HepG2 (cell line): ENCODE measurements at regions not wholly inside any gene's neighbourhood (a gene's known extent, or its start where the extent isn't known, plus 50 kb on each side); places are given as distances from the start of the nearest gene placed in this dataset.
A peak's percentile ranks its signal among the peaks of the same experiment; 100 is the strongest.
"Not testable (repeated sequence)": the region's sequence is repeated elsewhere in the genome, so short reads cannot be mapped to it uniquely, and the experiment has no call there.

Experiments used
- ATAC-seq: fragments of 200-7000 bp; cut with Tn5 transposase; 3 replicates; pipeline ENCODE4 v1.9.1; 2020; ENCODE audit warnings: mild to moderate bottlenecking, moderate library complexity
- BruUV-seq: library from RNA; stranded (reverse); fragments of 400-500 nt; replicated peaks from 2 replicates; lab custom pipeline; 2021; lab: Mats Ljungman, UMichigan
- CTCF ChIA-PET: fragments of 300-600 bp; formaldehyde crosslinking; extraction: SDS; loops from one replicate; lab custom pipeline; 2021; ENCODE audit warnings: low total read pairs, inconsistent platforms, low intra/inter-chr PET ratio; lab: Yijun Ruan, JAX
- POLR2A ChIA-PET: fragments of 350-600 bp; sonication (Branson Sonifier 250); formaldehyde crosslinking; loops from one replicate; lab custom pipeline; 2020; ENCODE audit warnings: antibody characterized with exemption, inconsistent platforms; lab: Yijun Ruan, JAX
- DNase-seq: peaks from one replicate; pipeline ENCODE4 v3.0.0-alpha.2; 2015; ENCODE audit warnings: low spot score
- FAIRE-seq: peaks from 3 replicates; lab custom pipeline; 2011; peaks lifted over from hg19 to GRCh38; lab: Jason Lieb, UNC
- H2AFZ ChIP-seq: one replicate; pipeline ENCODE4 v1.6.1; 2011; ENCODE audit warnings: low read length, inconsistent platforms
- H3K27ac ChIP-seq: fragments of 300-600 bp; 3 replicates; pipeline ENCODE4 v1.8.0; 2011; ENCODE audit warnings: mixed run types, mild to moderate bottlenecking, mixed read lengths, low read length, inconsistent platforms; ENCODE audit not compliant: insufficient read depth; ENCODE audit errors: extremely low read length
- H3K27me3 ChIP-seq, 2 experiments: fragments of 200-600 bp in 1 of 2; 2 replicates in 1 of 2; 3 replicates in 1 of 2; pipeline versions ENCODE4 v1.6.0 to v1.8.0; 2011; ENCODE audit warnings: low read length in 2 of 2, mild to moderate bottlenecking in 2 of 2, moderate library complexity in 2 of 2, inconsistent platforms in 1 of 2; ENCODE audit not compliant: insufficient read depth in 2 of 2, control insufficient read depth in 1 of 2
- H3K36me3 ChIP-seq, 2 experiments: fragments of 200-600 bp in 1 of 2; replicated peaks in 1 of 2; 2 replicates in 1 of 2; 3 replicates in 1 of 2; pipeline versions ENCODE4 v1.5.1 to v1.8.0; 2011; ENCODE audit warnings: low read length in 2 of 2, inconsistent platforms in 1 of 2; ENCODE audit not compliant: insufficient read depth in 2 of 2, control insufficient read depth in 1 of 2
- H3K4me1 ChIP-seq: 2 replicates; pipeline ENCODE4 v1.5.1; 2012; ENCODE audit warnings: low read length, inconsistent platforms; ENCODE audit not compliant: insufficient read depth
- H3K4me2 ChIP-seq: 2 replicates; pipeline ENCODE4 v1.6.0; 2011; ENCODE audit warnings: low read depth, low read length, inconsistent platforms
- H3K4me3 ChIP-seq, 3 experiments: fragments of 200-600 bp in 1 of 3; sonication (generic), shearing (Covaris generic) in 1 of 3; replicated peaks in 1 of 3; 2 replicates each; pipeline ENCODE4 v1.5.1; 2011 to 2016; ENCODE audit warnings: low read length in 3 of 3, inconsistent platforms in 2 of 3, low read depth in 2 of 3, mild to moderate bottlenecking in 2 of 3, control low read depth in 1 of 3, mixed read lengths in 1 of 3; ENCODE audit not compliant: insufficient read depth in 1 of 3
- H3K79me2 ChIP-seq: one replicate; pipeline ENCODE4 v1.6.1; 2011; ENCODE audit warnings: low read length, inconsistent platforms; ENCODE audit not compliant: insufficient read depth
- H3K9ac ChIP-seq: 2 replicates; pipeline ENCODE4 v1.6.0; 2011; ENCODE audit warnings: mild to moderate bottlenecking, low read depth, low read length, inconsistent platforms; ENCODE audit not compliant: insufficient read depth
- H3K9me3 ChIP-seq: 2 replicates; pipeline ENCODE4 v1.5.1; 2012; ENCODE audit warnings: mild to moderate bottlenecking, low read length
- H4K20me1 ChIP-seq: 2 replicates; pipeline ENCODE4 v1.6.0; 2011; ENCODE audit warnings: inconsistent platforms, mild to moderate bottlenecking, low read length, moderate library complexity; ENCODE audit not compliant: insufficient read depth
- ATF7 ChIP-seq, 2 experiments: fragments of 450-650 bp in 1 of 2; sonication (generic) in 1 of 2; formaldehyde crosslinking in 1 of 2; IDR thresholded peaks; 2 replicates each; pipeline versions ENCODE4 v1.4.0 to v1.6.1; 2016 to 2020; ENCODE audit warnings: antibody characterized with exemption in 1 of 2, mild to moderate bottlenecking in 1 of 2, missing genetic modification reagents in 1 of 2
- CTCF ChIP-seq: sonication (generic); formaldehyde crosslinking; IDR thresholded peaks from 2 replicates; pipeline ENCODE4 v1.5.0; 2020; ENCODE audit warnings: mild to moderate bottlenecking, missing genetic modification reagents, moderate library complexity
- IKZF1 ChIP-seq: fragments of 450-650 bp; IDR thresholded peaks from 2 replicates; pipeline ENCODE4 v1.7.1; 2016
- LCORL ChIP-seq, 2 experiments: fragments of 450-650 bp in 1 of 2; sonication (generic) in 1 of 2; formaldehyde crosslinking in 1 of 2; IDR thresholded peaks; 2 replicates each; pipeline versions ENCODE4 v1.5.0 to v1.6.1; 2017 to 2020; ENCODE audit warnings: antibody characterized with exemption in 1 of 2, missing genetic modification reagents in 1 of 2
- NBN ChIP-seq: fragments of 450-650 bp; conservative IDR thresholded peaks from 2 replicates; pipeline ENCODE4 v1.6.1; 2017
- PLRG1 ChIP-seq: fragments of 450-650 bp; conservative IDR thresholded peaks from 2 replicates; pipeline ENCODE4 v1.6.1; 2016
- SOX6 ChIP-seq, 2 experiments: fragments of 450-650 bp in 1 of 2; sonication (generic) in 1 of 2; formaldehyde crosslinking in 1 of 2; IDR thresholded peaks; 2 replicates each; pipeline versions ENCODE4 v1.4.0 to v1.6.1; 2017 to 2020; ENCODE audit warnings: antibody characterized with exemption in 1 of 2, mild to moderate bottlenecking in 1 of 2, missing genetic modification reagents in 1 of 2
- SP1 ChIP-seq, 2 experiments: fragments of 450-650 bp in 1 of 2; sonication (generic) in 1 of 2; formaldehyde crosslinking in 1 of 2; IDR thresholded peaks; 2 replicates each; pipeline versions ENCODE4 v1.4.0 to v1.6.1; 2016 to 2020; ENCODE audit warnings: missing genetic modification reagents in 1 of 2
- STAG1 ChIP-seq: sonication (generic); formaldehyde crosslinking; IDR thresholded peaks from 2 replicates; pipeline ENCODE4 v1.4.0; 2020; ENCODE audit warnings: missing genetic modification reagents
- WGBS: methylation state at CpG from one replicate; pipeline ENCODE4 v1.1.6; 2017; ENCODE audit warnings: low lambda C conversion rate; 5-methylcytosine and 5-hydroxymethylcytosine counted together
- in situ Hi-C: cut with HindIII; loops from 2 replicates; pipeline ENCODE4 v1.10.0; 2017; ENCODE audit warnings: low pct_unique_long_range_greater_than_20kb; ENCODE audit not compliant: extremely low pct_ligation_motif_present
- intact Hi-C: fragments of 100-400 bp; cut with micrococcal nuclease; formaldehyde crosslinking; loops from one replicate; pipeline ENCODE4 v1.10.0; 2022; ENCODE audit not compliant: unreplicated experiment

DNA sequence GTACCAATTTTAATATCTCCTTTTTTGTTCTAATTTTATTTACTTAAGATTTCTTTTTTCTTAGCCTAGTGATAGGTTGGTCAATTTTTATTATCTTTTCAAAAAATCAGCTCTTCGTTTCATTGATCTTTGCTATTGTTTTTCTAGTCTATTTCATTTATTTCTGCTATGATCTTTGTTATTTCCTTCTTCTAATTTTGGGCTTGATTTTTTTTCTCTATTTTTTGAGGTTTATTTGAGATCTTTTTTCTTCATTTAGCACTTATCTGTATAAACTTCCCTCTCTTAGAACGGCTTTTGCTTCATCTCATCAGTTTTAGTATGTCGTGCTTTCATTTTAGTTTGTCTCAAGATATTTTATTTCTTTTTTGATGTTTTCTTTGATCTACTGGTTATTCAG is 456.1 kb downstream of the SPATA31A1 start:
- FAIRE-seq; BruUV-seq; H3K27ac ChIP-seq; H3K4me2 ChIP-seq; H3K9me3 ChIP-seq; intact Hi-C loops; H3K36me3 ChIP-seq; H3K27me3 ChIP-seq; POLR2A ChIA-PET; H3K9ac ChIP-seq; H4K20me1 ChIP-seq; CTCF ChIA-PET; ATAC-seq; H3K4me3 ChIP-seq; in situ Hi-C loops; H2AFZ ChIP-seq; H3K4me1 ChIP-seq; DNase-seq; H3K79me2 ChIP-seq; TF ChIP-seq SP1, SOX6, LCORL, ATF7 (CRISPR knock-in tag; IDR thresholded peaks at IDR 0.05): not testable (repeated sequence)
- 21% methylated on average over 3 of the region's 3 CpGs for WGBS
- TF ChIP-seq SP1 (IDR thresholded peaks at IDR 0.05) (0 out of 2 replicates have a peak, but pooled peaks have one; percentile 16), IKZF1 (0 out of 2 replicates have a peak, but pooled peaks have one; percentile 70), SOX6 (IDR thresholded peaks at IDR 0.05) (0 out of 2 replicates have a peak, but pooled peaks have one; percentile 43), PLRG1 (0 out of 2 replicates have a peak, but pooled peaks have one; percentile 72), NBN (0 out of 2 replicates have a peak, but pooled peaks have one; percentile 78), LCORL (IDR thresholded peaks at IDR 0.05) (peak; percentile 32; the same call in 1 of the 2 replicates), ATF7 (IDR thresholded peaks at IDR 0.05) (peak; percentile 20; the same call in 1 of the 2 replicates)

- POLR2A ChIA-PET, ATAC-seq, H3K9ac ChIP-seq, H3K79me2 ChIP-seq, intact Hi-C loops, H3K9me3 ChIP-seq, BruUV-seq, CTCF ChIA-PET, DNase-seq, H3K36me3 ChIP-seq, H3K27me3 ChIP-seq, H2AFZ ChIP-seq, H3K4me1 ChIP-seq, in situ Hi-C loops, H3K4me2 ChIP-seq, H4K20me1 ChIP-seq, H3K27ac ChIP-seq, H3K4me3 ChIP-seq: not testable (repeated sequence)
- TF ChIP-seq CTCF (CRISPR knock-in tag) (peak; percentile 43), STAG1 (CRISPR knock-in tag) (0 out of 2 replicates have a peak, but pooled peaks have one; percentile 16)
- FAIRE-seq: peak; percentile 42
- WGBS: 2% methylated on average over 4 of the region's 4 CpGs
Observed at GRCh38 chr9:39828457-39828856, 473.0 kb downstream of the SPATA31A1 start.
